ENCODE measurements at regions not wholly inside any gene's neighbourhood (a gene's known extent, or its start where the extent isn't known, plus 50 kb on each side); places are given as distances from the start of the nearest gene placed in this dataset.

- DNase-seq (ENCODE audit: low spot score) (no peak), ATAC-seq (no peak)
- intact Hi-C loops (cut with DNase I) = no loop called here
Measured at GRCh38 chr11:115054570-115055538, 376.5 kb downstream of the NXPE2 start.

GRCh38 chr11:115056514-115056913, 378.2 kb downstream of the NXPE2 start:
- ATAC-seq (no peak), DNase-seq (ENCODE audit: low spot score) (no peak)
- intact Hi-C loops (cut with DNase I) = no loop called here

- ATAC-seq (no peak), DNase-seq (ENCODE audit: low spot score) (no peak)
- intact Hi-C loops (cut with DNase I) = no loop called here
Measured at GRCh38 chr11:115060840-115061239, 382.5 kb downstream of the NXPE2 start.

GRCh38 chr11:115065314-115065713, 387.0 kb downstream of the NXPE2 start:
- DNase-seq (ENCODE audit: low spot score) (no peak), ATAC-seq (no peak)
- intact Hi-C loops (cut with DNase I) = no loop called here

GRCh38 chr11:115065830-115066664, 387.7 kb downstream of the NXPE2 start:
- intact Hi-C loops (cut with DNase I) = no loop called here
- DNase-seq (ENCODE audit: low spot score) = no peak
- ATAC-seq = no peak

- intact Hi-C loops (cut with DNase I) = no loop called here
Measured at GRCh38 chr11:115067471-115067870, 389.1 kb downstream of the NXPE2 start.

GRCh38 chr11:115067900-115068530, 389.7 kb downstream of the NXPE2 start:
- ATAC-seq = no peak
- DNase-seq (ENCODE audit: low spot score) = no peak
- intact Hi-C loops (cut with DNase I) = no loop called here

More at GRCh38 chr11:115067471-115067870, 389.1 kb downstream of the NXPE2 start:
- DNase-seq (ENCODE audit: low spot score) (no peak), ATAC-seq (no peak)

- ATAC-seq = no peak
- no peak for DNase-seq (ENCODE audit: low spot score)
- intact Hi-C loops (cut with DNase I) = no loop called here
Measured at GRCh38 chr11:115069599-115069998, 391.3 kb downstream of the NXPE2 start.

- ATAC-seq (no peak), DNase-seq (ENCODE audit: low spot score) (no peak)
- intact Hi-C loops (cut with DNase I) = no loop called here
Measured at GRCh38 chr11:115075356-115075755, 397.0 kb downstream of the NXPE2 start.

GRCh38 chr11:115077740-115078139, 399.4 kb downstream of the NXPE2 start:
- intact Hi-C loops (cut with DNase I) = no loop called here
- DNase-seq (ENCODE audit: low spot score) (no peak), ATAC-seq (no peak)

GRCh38 chr11:115078461-115079438, 400.4 kb downstream of the NXPE2 start:
- ATAC-seq (no peak), DNase-seq (ENCODE audit: low spot score) (no peak)
- intact Hi-C loops (cut with DNase I) = no loop called here

GRCh38 chr11:115080923-115081680, 402.8 kb downstream of the NXPE2 start:
- ATAC-seq (no peak), DNase-seq (ENCODE audit: low spot score) (no peak)
- intact Hi-C loops (cut with DNase I) = no loop called here

- intact Hi-C loops (cut with DNase I) = no loop called here
- ATAC-seq = no peak
- no peak for DNase-seq (ENCODE audit: low spot score)
Measured at GRCh38 chr11:115081972-115082371, 403.6 kb downstream of the NXPE2 start.

GRCh38 chr11:115083144-115083806, 404.9 kb downstream of the NXPE2 start:
- intact Hi-C loops (cut with DNase I) = no loop called here
- DNase-seq (ENCODE audit: low spot score) (no peak), ATAC-seq (no peak)

- intact Hi-C loops (cut with DNase I) = no loop called here
- DNase-seq (ENCODE audit: low spot score) (no peak), ATAC-seq (no peak)
Measured at GRCh38 chr11:115084231-115084630, 405.9 kb downstream of the NXPE2 start.

GRCh38 chr11:115085461-115086210, 407.3 kb downstream of the NXPE2 start:
- intact Hi-C loops (cut with DNase I) = no loop called here
- ATAC-seq (no peak), DNase-seq (ENCODE audit: low spot score) (no peak)
